Neural progenitor cell (in vitro differentiated cells): ENCODE measurements at regions not wholly inside any gene's neighbourhood (a gene's known extent, or its start where the extent isn't known, plus 50 kb on each side); places are given as distances from the start of the nearest gene placed in this dataset.

ENCODE experiments used
- EZH2 ChIP-seq: fragments of 200-600 bp; sonication (generic); IDR thresholded peaks from 2 replicates; pipeline ENCODE4 v1.6.1; 2017; ENCODE audit warnings: antibody characterized with exemption, mild to moderate bottlenecking, moderate library complexity
- TF ChIP-seq, protein P1 (sequence below): fragments of 200-600 bp; sonication (generic); IDR thresholded peaks from 2 replicates; pipeline ENCODE4 v1.5.1; 2017; ENCODE audit warnings: antibody characterized with exemption, mild to moderate bottlenecking

DNA sequence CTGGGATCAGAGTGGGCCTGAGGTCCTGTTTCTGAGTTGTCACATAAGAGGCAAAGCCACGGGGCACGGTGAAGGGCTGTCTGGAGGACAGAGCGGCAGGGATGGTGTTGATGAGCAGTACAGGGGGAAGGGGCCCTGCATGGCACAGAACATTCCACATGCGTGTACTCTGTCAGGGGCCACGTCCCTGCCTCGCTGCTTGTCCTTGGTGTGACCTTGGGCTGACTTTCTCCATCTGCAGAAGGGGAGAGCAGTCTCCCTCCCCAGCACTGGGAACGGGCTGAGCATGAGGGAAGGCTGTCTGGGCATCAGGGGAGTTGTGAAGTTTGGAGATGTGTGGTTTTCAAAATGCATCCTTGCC lies 71.5 kb upstream of the GSE1 start:
- TF ChIP-seq, protein P1, sequence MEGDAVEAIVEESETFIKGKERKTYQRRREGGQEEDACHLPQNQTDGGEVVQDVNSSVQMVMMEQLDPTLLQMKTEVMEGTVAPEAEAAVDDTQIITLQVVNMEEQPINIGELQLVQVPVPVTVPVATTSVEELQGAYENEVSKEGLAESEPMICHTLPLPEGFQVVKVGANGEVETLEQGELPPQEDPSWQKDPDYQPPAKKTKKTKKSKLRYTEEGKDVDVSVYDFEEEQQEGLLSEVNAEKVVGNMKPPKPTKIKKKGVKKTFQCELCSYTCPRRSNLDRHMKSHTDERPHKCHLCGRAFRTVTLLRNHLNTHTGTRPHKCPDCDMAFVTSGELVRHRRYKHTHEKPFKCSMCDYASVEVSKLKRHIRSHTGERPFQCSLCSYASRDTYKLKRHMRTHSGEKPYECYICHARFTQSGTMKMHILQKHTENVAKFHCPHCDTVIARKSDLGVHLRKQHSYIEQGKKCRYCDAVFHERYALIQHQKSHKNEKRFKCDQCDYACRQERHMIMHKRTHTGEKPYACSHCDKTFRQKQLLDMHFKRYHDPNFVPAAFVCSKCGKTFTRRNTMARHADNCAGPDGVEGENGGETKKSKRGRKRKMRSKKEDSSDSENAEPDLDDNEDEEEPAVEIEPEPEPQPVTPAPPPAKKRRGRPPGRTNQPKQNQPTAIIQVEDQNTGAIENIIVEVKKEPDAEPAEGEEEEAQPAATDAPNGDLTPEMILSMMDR: no peak
- TF ChIP-seq EZH2: no peak
